ENCODE measurements at regions not wholly inside any gene's neighbourhood (a gene's known extent, or its start where the extent isn't known, plus 50 kb on each side); places are given as distances from the start of the nearest gene placed in this dataset.

DNA sequence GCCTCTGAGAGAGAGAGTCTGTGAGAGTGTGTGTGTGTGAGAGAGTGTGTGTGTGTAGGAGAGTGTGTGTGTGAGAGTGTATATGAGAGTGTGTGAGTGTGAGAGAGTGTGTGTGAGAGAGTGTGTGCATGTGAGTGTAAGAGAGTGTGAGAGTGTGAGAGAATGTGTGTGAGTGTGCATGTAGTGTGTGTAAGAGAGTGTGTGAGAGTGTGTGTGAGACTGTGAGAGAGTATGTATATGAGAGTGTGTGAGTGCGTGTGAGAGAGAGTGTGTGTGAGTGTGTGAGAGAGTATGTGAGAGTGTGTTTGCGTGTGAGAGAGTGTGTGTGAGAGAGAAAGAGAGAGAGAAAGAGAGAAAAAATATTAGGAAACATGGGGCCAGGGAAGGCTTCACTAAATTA lies 588.3 kb upstream of the SGCD start:
- TF ChIP-seq CTCF (IDR thresholded peaks at IDR 0.05) (no peak), POLR2A (IDR thresholded peaks at IDR 0.05) (no peak)
